HG03469 (cell line): ENCODE measurements at regions not wholly inside any gene's neighbourhood (a gene's known extent, or its start where the extent isn't known, plus 50 kb on each side); places are given as distances from the start of the nearest gene placed in this dataset.
"Not testable (repeated sequence)": the region's sequence is repeated elsewhere in the genome, so short reads cannot be mapped to it uniquely, and the experiment has no call there.

ENCODE experiments used
- ATAC-seq: cut with Tn5 transposase; IDR thresholded peaks from one replicate; pipeline ENCODE4 v1.9.1; 2021; ENCODE audit warnings: mild to moderate bottlenecking, moderate library complexity, moderate number of reproducible peaks; ENCODE audit not compliant: unreplicated experiment

DNA sequence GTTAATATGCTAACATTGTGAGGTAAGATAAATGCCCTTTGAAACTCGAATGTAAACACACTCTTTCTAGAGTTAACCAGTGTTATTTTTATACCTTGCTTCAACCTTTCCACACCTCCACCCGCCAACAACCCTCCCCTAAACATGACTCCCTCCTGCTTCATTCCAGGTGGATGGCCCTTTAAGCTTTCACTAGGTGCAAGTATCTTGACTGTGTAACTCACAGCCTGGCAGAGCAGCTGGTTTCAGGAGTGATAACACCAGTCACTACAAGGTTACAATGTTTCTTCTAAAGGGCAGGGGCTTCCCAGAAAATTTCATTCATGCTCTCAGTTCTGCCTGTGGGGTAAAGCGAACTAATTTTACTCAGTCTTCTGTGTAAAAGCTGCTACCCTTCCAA, 318.1 kb upstream of the FRG1 start:
- ATAC-seq: not testable (repeated sequence)

DNA sequence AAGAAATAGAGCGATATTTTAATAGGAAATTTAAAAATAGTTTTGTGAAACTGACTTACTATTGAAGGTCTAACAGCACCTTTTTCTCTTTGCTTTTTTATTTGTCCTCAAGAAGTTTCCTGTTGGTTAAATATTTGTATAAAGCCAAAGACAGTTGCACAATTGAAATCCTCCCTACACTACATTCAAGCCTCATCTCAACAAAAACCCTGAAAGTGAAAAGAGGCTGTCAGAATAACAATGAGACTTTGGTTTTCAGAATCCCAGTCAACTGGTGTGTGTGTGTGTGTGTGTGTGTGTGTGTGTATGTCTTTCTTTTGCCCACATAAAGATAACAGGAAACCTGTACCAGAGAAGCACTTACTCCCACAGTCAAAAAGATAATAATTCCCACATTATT, 313.6 kb upstream of the FRG1 start:
- ATAC-seq: not testable (repeated sequence)

GRCh38 chr4:189629733-189630132, 310.9 kb upstream of the FRG1 start:
- not testable (repeated sequence) for ATAC-seq

- peak; percentile 94 for ATAC-seq
These were observed 309.6 kb upstream of the FRG1 start for GRCh38 chr4:189630913-189631567.

DNA sequence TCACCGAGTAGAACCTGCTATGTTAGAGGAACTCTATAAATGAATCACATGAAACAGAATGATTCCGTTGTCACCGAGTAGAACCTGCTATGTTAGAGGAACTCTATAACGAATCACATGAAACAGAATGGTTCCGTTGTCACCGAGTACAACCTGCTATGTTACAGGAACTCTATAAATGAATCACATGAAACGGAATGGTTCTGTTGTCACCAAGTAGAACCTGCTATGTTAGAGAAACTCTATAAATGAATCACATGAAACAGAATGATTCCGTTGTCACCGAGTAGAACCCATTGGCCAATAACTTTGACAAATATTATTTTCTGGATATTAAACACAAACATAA, 309.1 kb upstream of the FRG1 start:
- ATAC-seq: peak; percentile 4

DNA sequence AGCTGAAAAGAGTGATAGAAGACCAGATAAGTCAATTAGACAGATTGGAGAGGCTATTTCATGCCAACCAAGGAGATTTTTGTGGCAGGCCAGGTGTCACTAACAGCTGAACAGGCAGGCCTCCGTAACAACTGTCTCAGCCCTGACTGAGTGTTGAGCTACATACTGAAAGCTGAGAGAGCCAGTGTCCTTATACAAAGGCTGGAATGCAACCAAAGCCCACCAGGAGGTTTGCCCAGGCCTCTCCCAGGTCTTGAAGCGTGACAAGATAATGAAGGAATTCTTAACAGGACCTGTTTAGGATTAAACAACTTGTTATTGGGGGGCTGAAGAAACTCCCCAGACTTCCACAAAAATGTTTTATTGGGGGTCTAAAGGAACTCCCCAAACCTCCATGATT, 290.2 kb upstream of the FRG1 start:
- not testable (repeated sequence) for ATAC-seq

DNA sequence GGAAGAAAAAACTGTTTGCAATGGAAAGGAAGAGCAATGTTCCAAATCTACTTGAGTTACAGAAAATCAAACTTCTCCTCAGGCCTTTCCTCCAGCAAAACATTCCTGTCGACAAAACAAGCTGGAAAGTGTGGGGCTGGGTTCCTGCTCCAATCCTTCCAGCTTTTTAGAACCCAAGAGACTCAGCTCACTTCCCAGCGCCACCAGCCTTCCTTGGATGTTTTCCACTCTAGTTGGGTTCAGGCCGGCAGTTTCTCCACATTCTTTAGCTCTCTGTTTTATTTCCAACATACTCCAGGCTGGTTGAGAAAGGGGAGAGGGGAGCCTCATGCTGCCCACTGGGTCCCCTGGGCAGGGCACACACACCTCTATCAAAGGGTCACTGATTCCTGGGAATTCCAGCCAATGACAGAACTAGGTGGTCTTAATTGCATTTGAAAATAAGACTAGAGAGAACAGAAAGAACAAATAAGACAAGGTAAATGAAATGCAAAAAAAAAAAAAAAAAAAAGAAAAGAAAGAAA, 287.5 kb upstream of the FRG1 start:
- not testable (repeated sequence) for ATAC-seq

DNA sequence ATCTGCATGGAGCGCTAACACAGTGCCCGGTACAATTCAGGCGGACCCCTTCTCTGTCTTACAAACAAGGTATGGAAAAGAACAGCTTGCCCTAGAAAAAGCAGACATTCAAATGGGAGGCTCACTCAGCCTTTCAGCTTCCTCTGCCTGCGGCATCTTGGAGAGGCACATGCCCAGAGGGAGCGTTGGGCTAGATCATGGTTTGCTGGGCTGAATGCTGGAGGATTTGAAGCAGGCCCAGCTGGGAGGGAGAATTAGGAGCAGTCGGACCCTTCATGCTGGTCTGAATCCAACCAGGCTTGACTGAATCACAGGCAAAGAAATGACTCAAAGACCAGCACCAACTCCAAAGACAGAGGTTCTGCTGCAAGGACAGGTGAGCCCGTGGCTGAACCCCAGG, 286.7 kb upstream of the FRG1 start:
- not testable (repeated sequence) for ATAC-seq

DNA sequence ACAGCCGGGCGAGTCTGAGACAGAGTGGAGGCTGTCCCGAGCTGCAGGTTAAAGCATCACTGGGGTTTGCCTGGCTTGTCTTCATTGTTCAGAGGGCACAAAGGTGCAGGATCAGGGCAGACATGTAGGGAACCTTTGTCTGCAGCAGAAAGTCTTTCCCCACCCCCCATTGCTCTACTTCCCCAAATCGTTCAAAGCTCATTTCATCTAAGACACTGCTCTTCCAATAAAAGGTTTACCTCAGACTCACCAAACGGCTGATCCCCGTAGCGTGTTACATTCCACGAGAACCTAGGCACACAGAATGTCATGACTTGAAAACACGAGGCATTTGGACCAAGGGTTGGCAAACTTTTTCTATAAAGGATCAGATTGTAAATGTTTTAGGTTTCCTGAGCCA, 286.3 kb upstream of the FRG1 start:
- not testable (repeated sequence) for ATAC-seq

- ATAC-seq: not testable (repeated sequence)
These were observed 284.9 kb upstream of the FRG1 start for GRCh38 chr4:189655817-189656216.

DNA sequence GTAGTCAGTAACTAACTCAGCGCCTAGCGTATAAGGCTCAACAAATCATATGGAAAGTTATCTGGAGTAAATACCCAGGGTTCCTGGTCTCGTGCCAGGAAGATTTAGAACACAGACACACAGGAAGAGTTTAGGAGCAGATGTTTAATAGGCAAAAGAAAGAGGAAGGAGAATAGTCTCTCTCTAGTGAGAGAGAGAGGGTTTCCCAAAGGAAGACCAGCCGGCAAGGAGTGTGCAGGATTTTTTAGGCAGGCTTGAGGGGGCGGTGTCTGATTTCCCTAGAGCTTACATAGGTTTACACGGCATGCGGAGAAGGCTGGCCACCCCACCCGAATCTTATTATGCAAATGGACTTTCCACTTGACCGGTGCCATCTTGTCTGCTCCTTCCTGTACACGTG, 284.0 kb upstream of the FRG1 start:
- no peak for ATAC-seq

DNA sequence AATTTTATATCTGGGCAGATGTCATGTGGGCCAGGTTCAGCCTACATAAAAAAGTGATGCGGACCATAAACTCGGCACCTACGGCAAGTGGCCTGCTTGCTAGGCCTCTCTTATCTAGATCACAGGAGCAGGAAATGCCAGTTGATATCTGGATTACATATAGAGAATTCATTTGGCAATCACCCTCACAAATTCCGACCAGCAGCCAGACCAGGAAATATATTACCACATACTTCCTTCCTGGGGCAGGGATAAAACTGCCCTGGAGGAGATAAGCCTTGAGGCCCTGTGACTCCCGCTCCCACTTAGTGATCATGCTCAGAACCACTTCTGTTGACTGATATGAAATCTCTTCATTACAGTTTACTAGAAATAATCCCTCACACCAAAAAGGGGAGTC, 282.4 kb upstream of the FRG1 start:
- not testable (repeated sequence) for ATAC-seq

GRCh38 chr4:189658831-189659230, 281.8 kb upstream of the FRG1 start:
- not testable (repeated sequence) for ATAC-seq

- ATAC-seq: no peak
These were observed 281.4 kb upstream of the FRG1 start for GRCh38 chr4:189659287-189659686.

DNA sequence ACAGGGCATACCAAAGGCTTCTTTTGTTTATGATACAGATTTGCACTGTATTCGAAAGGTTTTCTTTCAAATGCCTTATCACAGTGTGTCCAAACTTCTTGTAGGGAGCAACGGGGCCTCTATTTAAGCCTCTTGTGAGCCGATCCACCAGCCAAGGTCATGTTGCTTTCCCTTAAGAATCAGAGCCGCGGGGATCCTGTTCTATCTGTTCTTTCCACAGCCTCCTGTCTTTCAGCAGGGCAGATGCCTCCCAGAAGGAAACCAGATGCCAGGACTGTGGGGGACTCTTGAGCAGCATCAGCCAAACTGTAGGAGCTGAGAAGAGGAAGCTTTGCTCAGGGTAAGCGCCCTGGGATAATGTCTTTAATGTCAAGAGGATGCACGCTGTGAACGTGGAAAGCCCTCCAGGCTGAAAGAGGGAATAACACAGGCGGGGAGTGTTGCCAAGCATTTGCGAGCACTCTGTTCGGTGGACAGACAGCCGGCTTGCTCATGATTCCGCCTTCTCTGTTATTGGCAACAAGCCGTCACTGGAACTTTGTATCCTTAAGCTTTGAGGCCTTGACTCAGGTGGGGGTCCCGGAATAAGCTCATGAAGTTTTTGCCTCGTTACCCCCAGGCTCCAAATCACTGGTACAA, 279.8 kb upstream of the FRG1 start:
- no peak for ATAC-seq

DNA sequence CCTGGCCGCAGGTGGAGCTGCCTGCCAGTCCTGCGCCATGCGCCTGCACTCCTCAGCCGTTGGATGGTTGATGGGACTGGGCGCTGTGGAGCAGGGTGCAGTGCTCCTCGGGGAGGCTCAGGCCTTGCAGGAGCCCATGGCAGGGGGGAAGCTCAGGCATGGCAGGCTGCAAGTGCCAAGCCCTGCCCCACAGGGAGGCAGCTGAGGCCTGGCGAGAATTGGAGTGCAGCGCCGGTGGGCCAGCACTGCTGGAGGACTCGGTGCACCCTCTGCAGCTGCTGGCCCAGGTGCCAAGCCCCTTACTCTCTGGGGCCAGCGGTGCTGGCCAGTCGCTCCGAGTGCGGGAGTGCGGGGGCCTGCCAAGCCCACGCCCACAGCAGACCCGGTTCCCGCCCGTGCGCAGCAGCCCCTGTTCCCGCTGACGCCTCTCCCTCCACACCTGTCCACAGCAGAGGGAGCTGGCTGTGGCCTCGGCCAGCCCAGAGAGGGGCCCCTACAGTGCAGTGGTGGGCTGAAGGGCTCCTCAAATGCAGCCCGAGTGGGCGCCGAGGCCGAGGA, 275.9 kb upstream of the FRG1 start:
- ATAC-seq: no peak

GRCh38 chr4:189665712-189666305, 274.9 kb upstream of the FRG1 start:
- ATAC-seq: not testable (repeated sequence)

GRCh38 chr4:189667386-189667785, 273.3 kb upstream of the FRG1 start:
- ATAC-seq: not testable (repeated sequence)

GRCh38 chr4:189697675-189698245, 242.9 kb upstream of the FRG1 start:
- not testable (repeated sequence) for ATAC-seq

- not testable (repeated sequence) for ATAC-seq
These were observed 237.7 kb upstream of the FRG1 start for GRCh38 chr4:189703000-189703399.

- ATAC-seq: not testable (repeated sequence)
These were observed 233.9 kb upstream of the FRG1 start for GRCh38 chr4:189706821-189707220.
